HG02610 (cell line): ENCODE measurements at regions not wholly inside any gene's neighbourhood (a gene's known extent, or its start where the extent isn't known, plus 50 kb on each side); places are given as distances from the start of the nearest gene placed in this dataset.

Source experiments
- ATAC-seq: cut with Tn5 transposase; IDR thresholded peaks from one replicate; pipeline ENCODE4 v1.9.1; 2021; ENCODE audit warnings: mild to moderate bottlenecking, moderate library complexity; ENCODE audit not compliant: unreplicated experiment

- ATAC-seq, result no peak
Measured at GRCh38 chr6:159118924-159119323, 50.3 kb upstream of the FNDC1 start.

GRCh38 chr6:159117563-159117962 lies 51.6 kb upstream of the FNDC1 start:
- no peak for ATAC-seq

- ATAC-seq, result no peak
Measured at GRCh38 chr6:159117046-159117445, 52.2 kb upstream of the FNDC1 start.

DNA sequence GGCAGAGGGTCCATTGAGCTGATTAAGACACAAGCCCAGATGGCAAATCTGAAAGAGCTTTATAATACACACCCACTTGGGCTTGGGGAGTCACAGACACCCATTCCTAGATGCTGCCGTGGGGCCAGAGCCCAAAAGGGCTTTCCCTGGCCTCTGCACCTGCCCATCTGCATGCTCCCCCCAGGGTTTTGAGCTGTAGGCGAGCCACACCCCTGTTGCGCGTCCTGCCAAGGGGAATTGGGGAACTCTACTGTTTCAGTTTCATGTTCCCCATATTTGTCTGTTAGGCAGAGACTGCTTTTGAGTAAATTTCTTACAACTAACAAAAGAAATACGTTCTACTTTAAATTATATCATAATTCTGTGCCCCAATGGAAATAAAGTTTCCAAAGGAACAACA lies 52.9 kb upstream of the FNDC1 start:
- ATAC-seq, result peak; percentile 81

DNA sequence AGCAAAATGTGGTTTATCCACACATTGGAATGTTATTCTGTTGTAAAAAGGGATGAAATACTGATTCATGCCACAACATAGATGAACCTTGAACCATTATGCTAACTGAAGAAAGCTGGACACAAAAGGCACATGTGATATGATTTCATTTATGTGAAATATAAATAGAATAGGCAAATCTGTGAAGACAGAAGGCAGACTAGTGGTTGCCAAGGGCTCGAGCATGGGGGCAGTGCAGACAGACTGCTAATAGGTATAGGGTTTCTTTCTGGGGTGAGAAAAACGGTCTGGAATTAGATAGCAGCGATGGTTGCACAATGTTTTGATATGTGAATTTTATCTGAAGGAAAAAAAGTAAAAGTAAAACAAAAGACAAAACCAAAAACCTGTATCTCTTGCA lies 54.6 kb upstream of the FNDC1 start:
- no peak for ATAC-seq

DNA sequence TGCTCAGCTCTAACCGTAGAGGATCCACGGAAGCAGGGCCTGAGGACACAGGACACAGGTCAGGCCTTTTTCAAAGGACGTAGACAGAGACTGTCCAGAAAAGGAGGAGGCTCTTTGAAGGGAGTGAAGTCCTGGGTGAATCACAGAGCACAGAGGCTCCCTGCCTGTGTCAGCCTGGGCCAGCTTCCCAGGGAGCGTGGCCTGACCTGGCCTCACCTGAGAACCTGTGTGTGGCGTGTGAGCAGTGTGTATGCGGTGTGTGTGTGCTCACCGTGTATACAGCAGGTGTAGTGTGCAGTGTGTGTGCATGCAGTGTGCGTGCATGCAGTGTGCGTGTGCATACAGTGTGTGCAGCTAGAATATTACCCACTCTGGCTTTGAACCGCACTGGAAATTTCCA lies 56.0 kb upstream of the FNDC1 start:
- no peak for ATAC-seq

- no peak for ATAC-seq
Measured at GRCh38 chr6:159112714-159113113, 56.5 kb upstream of the FNDC1 start.

DNA sequence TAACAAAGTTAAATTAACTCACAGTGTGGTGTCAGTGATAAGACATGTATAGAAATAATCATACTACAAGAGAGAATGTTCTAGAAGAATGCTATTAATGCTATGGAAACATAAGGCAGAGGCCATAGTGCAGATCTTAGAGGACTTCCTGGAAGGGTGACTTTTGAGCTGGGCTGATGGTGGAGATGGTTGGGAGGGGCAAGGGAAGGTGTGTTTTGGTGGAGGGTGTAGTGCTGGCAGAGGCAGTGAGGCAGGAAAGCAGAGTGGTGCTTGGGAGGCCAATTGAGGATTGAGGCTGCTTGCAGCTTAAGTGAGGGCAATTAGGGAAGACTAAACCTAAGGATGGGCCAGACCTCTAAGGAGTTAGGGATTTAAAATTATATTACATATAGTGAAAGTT lies 58.5 kb upstream of the FNDC1 start:
- ATAC-seq, result no peak

- ATAC-seq, result no peak
Measured at GRCh38 chr6:159110013-159110412, 59.2 kb upstream of the FNDC1 start.

DNA sequence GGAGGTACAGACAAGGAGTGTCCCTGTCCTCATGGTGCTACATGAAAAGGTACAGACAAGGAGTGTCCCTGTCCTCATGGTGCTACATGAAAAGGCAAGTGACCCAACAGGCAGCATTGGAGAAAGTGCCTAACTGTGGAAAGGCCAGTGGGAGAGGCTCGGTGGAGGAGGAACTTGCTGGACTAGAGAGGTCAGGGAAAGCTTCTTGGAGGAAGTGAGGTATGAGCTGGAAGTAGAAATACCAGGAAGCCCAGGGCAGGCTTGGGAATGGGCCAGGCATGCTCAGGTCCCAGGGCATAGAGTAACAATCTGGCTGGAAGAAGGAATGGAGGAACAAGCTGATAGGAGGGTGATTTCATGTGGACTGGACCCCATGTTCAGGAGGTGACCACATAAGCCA lies 59.8 kb upstream of the FNDC1 start:
- no peak for ATAC-seq

DNA sequence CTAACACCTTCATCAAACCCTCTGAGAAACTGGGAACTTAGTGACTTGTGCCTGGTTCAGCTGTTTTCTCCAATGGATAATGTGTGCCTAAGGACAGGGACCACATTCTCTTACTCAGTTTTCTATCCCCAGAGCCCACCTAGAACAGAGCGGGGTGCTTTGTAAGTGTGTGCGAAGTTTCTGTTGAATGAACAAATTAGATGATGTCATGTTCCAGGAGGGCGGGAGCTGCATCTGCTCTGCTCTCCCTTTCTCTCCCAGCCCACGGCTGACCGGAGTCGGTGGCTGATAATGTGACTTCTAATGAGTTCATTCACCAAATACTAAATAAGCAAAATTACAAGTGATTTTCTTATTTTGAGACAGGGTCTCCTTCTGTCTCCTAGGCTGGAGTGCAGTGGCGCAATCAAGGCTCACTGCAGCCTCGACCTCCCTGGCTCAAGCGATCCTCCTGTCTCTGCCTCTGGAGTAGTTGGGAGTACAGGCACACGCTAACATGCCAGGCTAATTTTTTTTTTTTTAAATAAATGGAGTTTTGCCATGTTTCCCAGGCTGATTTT lies 60.7 kb upstream of the FNDC1 start:
- ATAC-seq, result no peak

DNA sequence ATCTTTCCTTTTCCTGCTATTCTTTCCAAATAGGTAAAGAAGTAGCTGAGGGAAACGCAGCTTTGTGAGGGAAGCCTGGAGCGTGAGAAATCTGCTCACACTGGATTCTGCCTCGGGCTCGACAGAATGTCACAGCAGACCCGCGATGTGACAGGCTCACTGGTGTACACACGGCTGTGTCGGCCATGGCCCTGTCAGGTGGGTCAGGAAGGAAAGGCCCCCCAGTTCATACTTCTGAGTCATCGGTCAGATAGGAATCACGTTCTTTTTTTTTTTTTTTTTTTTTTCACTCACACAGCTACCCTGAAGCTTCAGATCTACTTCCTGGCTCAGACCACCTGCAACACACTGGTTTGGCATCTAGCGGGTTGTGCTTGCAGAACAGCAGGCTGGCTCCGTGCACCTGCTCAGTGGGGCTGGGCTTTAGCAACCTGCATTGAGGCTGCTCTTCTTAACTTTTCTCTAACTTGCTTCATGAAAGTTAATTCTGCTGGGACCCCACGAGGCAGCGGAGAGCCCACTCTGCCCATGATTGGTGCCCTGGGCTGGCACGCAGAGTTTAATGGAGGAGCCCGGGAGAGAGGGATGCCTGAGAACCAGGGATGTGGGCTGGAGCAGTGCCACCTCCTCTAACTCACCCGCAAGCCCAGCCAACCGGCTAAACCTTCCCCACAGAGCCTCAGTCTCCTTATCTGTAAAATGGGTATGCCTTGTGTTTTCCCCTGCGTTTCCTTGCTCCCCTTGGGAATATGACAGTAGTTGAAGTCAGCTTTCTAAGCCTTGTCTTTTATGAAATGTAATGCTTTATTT lies 61.5 kb upstream of the FNDC1 start:
- no peak for ATAC-seq

DNA sequence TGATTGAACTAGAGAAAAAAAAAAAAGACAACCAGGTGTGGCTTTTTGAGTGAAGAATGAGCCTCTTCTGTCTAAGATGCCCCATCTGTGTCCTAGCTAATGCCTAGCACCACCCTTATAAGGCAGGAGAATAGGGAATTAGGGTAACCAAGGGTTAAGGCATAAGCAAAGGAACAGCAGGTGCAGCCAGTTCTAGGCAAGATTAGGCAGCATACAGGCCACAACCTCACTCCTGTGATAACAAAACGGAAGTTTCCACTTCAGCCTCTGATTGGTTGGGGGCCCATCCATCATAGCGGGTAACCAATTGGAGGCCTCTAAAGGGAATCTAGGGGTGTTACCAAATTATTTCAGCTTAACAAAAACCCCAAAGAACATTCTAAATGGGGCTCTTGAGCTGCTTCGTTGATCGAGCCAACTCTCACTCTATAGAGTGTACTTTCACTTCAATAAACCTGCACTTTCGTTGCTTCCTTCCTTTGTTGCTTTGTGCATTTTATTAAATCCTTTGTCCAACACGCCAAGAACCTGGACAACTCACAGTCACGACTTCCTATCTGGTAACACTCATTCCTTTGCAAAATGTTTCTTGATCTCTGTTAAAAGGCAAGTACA lies 61.9 kb upstream of the TAGAP start:
- ATAC-seq, result peak; percentile 85

GRCh38 chr6:159105716-159106115 lies 60.9 kb upstream of the TAGAP start:
- ATAC-seq, result no peak

- no peak for ATAC-seq
Measured at GRCh38 chr6:159104931-159105330, 60.1 kb upstream of the TAGAP start.

DNA sequence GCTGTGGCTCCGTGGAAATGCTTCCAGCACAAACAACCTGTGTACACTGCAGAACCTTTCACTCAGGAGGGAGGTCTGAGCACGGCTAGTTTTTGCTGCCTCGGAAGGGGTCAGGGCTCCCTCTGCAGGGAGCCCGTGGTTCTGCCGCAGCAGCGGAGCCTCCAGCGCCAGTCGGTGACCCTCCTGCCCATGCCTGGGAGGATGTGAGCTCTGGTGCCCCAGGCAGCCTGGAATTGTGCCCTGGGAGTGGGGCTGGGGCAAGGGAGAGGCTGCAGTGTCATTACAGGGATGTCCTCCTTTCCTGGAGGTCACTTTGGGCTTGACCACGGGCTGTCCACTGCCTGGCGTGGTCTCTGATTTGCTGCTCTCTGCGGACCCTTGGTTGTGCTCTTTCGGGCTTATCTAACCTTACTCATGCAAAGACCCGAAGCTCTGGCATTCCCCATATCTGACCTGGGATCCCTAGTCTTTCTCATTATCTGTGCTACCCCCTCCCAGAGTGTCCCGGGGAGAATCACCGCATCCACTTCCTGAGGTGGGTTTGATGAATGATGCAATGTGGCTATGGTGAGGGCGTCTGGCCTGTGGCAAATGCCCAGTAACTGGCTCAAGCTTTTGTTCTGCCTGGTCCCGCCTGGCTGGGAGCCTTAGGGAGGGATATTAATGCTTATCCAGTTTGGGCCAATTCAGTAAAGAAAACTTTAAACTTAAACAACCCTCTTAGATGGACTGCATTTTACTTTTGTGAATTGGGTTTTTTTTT lies 59.6 kb upstream of the TAGAP start:
- ATAC-seq, result peak; percentile 63

DNA sequence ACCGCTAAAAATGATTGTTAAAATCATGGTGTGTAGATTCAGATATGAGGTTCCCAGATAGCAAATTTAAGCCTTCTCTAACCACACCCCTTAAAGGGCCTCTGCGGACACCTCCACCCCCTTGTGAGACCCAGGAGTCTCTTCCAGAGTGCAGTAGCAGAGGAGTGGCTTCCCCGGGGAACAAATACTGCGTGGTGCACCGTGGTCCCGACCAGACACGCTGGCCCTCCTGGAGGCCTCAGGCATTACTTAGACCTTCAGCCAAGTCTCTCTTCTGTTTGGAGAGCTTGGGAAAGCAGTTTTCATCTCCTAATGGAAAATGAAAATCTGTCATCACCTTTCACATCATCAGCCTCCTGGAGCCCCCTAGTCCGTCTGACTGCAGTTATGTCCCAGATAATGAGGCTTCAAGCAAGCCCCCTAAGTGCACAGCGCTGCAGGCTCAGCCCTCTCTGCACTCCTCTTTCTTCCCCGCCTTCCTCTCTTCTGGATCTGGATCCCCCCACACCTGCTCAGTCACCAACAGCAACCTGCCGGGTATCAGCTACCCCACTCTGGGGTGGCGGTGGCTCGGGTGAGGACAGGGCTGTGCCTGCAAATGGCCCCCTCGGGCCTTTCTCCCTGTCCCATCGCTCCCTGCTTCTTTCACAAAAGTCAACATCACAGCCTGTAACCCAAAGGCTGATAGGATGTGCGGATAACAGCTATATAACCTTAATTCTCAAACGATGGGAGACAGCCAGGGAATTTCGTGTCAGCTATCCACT lies 58.8 kb upstream of the TAGAP start:
- no peak for ATAC-seq

DNA sequence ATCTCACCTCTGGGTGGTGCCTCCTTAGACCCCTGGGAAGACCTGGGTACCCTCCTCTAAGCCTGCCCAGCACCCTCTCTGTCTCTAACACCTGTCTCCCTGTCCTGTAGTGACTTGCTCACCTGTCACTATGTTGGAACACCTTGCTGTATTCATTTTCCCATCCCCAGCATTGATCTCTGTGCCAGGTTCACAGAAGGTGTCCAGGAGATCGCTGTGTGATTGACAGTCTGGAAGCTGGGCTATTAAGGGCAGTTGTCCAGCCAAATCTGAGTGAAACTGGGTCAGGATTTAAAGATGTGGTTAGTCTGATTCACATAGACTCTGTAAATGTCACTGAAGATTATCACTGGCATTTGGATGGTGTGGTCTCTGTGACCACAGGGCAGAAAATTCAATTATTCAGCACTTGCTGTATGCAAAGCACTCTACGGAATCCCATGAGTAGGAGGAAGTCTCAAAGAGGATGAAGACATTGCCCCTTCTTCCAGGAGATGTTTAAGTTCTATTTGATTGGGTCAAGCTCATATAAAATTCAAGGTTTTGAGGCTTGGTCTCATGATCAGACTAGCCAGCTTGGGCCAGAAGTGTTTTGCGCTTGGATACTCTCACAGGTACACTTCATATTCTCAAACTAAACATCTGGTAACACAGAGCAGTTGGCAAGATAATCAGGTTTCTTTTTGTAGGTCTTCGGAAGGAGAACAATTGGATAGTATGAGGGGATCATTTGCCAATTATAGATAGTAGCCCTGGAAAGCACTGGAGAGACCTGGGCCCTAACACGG lies 57.8 kb upstream of the TAGAP start:
- ATAC-seq, result no peak

DNA sequence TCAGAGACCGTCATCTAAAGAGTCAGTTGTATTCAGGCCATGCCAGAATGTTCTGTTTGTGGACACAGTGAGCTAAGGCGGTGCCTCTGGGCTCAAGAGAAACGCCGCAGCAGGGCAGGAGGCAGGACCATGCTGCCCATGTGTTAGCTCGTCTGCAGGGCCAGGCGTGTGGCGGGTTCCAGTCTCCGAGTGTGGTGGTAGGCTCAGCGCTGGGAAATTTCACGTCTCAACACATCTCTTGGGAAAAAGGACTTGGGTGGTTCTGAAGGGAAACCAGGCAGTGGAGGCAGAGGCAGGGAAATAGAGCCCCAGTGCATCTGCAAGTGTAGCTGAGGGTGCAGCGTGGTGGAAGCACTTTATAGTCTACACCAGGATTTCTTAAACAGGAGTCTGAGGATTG lies 56.9 kb upstream of the TAGAP start:
- ATAC-seq, result no peak
